ENCODE measurements at regions not wholly inside any gene's neighbourhood (a gene's known extent, or its start where the extent isn't known, plus 50 kb on each side); places are given as distances from the start of the nearest gene placed in this dataset.

DNA sequence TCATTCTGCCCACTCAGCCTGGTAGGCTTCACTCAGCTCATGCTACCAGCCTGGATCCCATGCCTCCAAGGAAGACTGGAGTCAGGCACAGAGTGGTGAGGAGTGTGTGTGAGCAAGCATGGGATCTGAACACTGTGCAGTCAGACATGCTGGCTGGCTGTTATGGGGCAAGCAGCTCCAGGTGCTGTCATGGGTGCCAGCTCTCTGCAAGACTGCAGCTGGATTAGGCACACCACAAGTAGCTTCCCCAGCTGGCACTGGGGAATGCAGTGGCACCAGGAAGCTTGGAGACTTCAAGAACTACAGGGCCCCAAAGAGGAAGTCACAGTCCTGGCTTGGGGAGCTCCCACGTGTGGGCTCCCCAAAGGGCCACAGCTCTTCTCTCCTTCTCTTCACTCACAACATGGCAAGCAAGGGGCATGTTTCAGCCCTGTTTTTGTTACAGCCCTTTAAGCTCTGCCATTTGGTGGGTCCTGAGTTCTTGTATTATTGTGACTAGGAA, 202.5 kb downstream of the VRK1 start:
- H3K36me3 Mint-ChIP-seq: no peaks in the 10 kb centered on the region
- ATAC-seq: no peak
- H3K27ac Mint-ChIP-seq: no peak overlapping the region
- peaks cover 6% of the 10 kb centered on the region for H3K9me3 Mint-ChIP-seq
- no peaks in the 10 kb centered on the region for H3K4me1 Mint-ChIP-seq
- no peak overlapping the region for H3K4me3 Mint-ChIP-seq
- no peaks in the 10 kb centered on the region for H3K27me3 Mint-ChIP-seq

DNA sequence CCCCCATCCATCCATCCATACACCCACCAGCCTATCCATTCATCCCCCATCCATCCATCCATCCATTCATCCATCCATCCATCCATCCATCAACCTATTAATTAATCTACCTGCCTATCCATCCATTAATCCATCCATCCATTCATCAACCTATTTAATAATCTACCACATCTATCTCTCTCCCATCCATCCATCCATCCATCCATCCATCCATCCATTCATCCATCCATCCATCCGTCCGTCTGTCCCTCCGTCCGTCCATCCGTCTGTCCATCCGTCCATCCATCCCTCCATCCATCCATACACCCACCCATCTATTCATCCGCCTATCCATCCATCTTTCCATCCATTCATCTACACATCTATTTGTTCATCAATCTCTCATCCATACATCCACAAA, 205.3 kb downstream of the VRK1 start:
- Mint-ChIP-seq H3K27ac (no peak overlapping the region), H3K27me3 (no peaks in the 10 kb centered on the region), H3K9me3 (peaks cover 9% of the 10 kb centered on the region), H3K4me3 (no peak overlapping the region), H3K36me3 (no peaks in the 10 kb centered on the region), H3K4me1 (no peaks in the 10 kb centered on the region)
- ATAC-seq: no peak

DNA sequence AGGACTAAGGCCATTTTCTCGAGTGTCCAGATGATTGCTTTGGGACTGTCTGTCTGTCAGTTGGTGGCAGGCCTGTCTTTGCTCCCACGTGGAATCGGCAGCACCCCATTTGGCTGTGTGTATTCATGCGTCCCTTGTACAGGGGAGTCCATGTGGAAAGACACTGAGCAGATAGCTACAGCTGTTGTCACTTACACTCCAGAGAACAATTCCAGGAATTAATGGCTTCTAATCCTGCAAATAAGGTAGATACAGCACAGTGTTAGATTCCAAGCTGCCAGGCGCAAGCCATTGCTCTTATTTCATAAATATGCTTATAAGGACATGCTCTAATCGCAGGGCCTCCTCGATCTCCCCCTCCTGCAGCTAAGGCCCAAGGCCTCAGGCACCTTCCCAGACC, 208.8 kb downstream of the VRK1 start:
- Mint-ChIP-seq H3K4me1 (no peaks in the 10 kb centered on the region), H3K27ac (no peak overlapping the region), H3K9me3 (peaks cover 9% of the 10 kb centered on the region), H3K36me3 (no peaks in the 10 kb centered on the region), H3K4me3 (no peak overlapping the region), H3K27me3 (peaks cover 13% of the 10 kb centered on the region)
- ATAC-seq: no peak

DNA sequence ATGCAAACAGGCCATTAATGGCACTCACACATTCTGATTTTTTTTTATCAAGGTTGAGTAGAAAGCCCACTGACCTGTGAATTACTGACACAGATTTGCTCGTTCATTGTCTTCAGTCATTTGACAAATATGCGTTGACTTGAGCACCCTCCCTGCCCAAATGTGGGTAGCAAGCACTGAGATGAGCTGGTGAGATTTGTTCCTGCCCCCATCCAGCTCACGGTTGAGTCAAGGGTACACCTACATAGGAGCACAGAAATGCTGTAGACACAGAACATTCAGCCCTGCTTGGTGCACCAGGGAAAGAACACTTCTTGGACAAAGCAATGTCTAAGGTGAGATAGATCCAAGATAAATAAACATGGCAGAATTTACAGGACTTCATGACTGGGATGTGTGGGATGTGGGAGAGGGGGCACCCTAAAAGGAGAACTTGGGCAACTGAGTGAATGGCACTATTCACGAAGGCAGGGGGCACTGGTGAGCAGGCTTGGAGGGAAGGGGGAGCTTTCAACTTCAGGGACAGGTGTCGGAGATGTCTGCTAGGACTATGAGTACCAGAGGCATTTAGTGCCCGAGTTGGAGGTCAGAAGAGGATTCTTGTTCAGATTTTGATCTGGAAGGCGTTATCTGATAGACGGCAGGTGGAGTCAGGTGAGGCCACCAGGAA, 213.4 kb downstream of the VRK1 start:
- ATAC-seq: no peak
- Mint-ChIP-seq H3K36me3 (no peaks in the 10 kb centered on the region), H3K27ac (no peak overlapping the region), H3K27me3 (peaks cover 14% of the 10 kb centered on the region), H3K4me3 (no peak overlapping the region), H3K4me1 (no peaks in the 10 kb centered on the region), H3K9me3 (peaks cover 3% of the 10 kb centered on the region)

DNA sequence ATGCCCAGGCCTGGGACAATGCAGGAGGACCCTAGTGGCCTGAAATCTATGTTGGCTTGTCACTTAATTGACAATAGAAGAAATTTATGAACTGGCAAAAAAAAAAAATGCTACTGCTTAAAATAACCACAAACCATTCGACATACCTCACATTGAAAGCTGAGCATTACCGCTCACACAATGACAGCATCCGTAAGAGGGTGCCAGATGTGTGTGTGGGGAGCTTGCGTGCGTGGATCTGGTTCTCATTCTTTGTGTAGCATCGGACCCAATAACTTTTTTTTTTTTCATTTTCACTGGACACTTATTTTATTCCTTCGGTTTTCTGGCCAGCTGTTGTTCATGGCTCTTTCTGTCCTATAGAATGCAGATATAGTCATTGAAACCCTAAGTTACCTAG, 216.7 kb downstream of the VRK1 start:
- Mint-ChIP-seq H3K9me3 (no peaks in the 10 kb centered on the region), H3K4me3 (no peak overlapping the region), H3K36me3 (no peaks in the 10 kb centered on the region), H3K4me1 (no peaks in the 10 kb centered on the region), H3K27me3 (peaks cover 21% of the 10 kb centered on the region), H3K27ac (no peak overlapping the region)
- no peak for ATAC-seq

DNA sequence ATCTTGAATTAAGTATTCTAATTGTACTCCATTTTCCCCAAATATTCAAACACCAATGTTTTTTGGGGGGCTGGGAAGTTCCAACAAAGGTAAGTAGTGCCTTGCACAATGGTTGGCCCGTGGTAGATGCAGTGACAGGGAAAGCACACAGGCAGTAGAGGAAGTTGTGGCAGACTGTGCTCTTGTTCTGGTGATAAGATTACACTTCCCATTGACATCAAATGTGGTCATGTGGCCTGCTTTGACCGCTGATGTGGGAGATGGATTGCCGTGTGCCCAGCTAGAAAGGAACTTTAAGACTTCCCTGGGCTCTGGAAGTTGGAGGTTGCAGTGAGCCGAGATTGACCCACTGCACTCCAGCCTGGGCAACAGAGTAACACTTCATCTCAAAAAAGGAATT, 223.8 kb downstream of the VRK1 start:
- Mint-ChIP-seq H3K4me1 (peaks cover 17% of the 10 kb centered on the region), H3K4me3 (no peak overlapping the region), H3K36me3 (no peaks in the 10 kb centered on the region), H3K9me3 (no peaks in the 10 kb centered on the region), H3K27ac (no peak overlapping the region), H3K27me3 (peaks cover 27% of the 10 kb centered on the region)
- no peak for ATAC-seq

DNA sequence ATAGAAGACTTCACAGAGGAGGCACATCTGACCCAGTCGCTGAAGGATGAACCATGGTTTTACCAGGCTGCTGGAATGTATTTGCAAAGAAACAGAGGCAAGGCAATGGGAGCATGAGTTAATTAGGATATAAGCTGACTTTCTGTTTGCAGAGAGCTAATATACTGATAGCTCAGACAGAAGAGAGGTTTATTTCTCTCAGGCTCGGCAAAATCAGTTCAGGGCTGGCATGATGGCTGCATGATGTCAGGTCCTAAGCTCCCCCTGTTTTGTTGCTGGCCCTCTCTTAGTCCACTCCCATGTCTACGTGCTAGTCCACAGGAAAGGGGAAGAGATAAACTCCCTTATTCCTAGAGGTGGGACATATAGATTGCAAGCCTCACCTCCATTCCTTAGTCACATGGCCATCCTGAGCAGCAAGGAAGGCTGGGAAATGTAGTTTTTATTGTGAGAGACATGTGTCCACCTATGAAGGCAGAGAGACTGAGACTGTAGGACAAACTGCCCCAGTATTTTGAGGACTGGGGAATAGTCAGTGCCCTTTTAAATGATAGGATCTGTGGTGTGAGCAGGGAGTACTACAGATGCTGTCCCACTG, 224.5 kb downstream of the VRK1 start:
- Mint-ChIP-seq H3K27ac (no peak overlapping the region), H3K4me3 (no peak overlapping the region), H3K27me3 (peaks cover 29% of the 10 kb centered on the region), H3K9me3 (no peaks in the 10 kb centered on the region), H3K36me3 (no peaks in the 10 kb centered on the region), H3K4me1 (peaks cover 20% of the 10 kb centered on the region)
- ATAC-seq: no peak

DNA sequence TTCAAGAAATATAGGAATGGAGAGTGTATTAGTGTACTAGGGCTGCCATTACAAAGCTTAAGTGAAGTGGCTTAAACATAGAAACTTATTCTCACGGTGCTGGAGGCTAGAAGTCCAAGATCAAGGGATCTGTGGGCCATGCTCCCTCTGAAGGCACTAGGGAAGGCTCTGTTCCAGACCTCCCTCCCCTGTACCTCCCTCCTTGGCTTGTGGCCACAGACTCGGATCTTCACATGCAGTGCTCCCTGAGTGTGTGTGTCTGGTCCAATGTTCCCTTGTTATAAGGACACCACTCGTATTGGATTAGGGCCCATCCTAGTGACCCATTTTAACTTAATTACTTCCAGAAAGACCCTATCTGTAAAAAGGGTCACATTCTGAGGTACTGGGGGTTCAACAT, 225.6 kb downstream of the VRK1 start:
- peaks cover 29% of the 10 kb centered on the region for H3K27me3 Mint-ChIP-seq
- H3K36me3 Mint-ChIP-seq: no peaks in the 10 kb centered on the region
- H3K27ac Mint-ChIP-seq: no peak overlapping the region
- H3K4me1 Mint-ChIP-seq: peaks cover 21% of the 10 kb centered on the region
- ATAC-seq: no peak
- no peak overlapping the region for H3K4me3 Mint-ChIP-seq
- no peaks in the 10 kb centered on the region for H3K9me3 Mint-ChIP-seq

DNA sequence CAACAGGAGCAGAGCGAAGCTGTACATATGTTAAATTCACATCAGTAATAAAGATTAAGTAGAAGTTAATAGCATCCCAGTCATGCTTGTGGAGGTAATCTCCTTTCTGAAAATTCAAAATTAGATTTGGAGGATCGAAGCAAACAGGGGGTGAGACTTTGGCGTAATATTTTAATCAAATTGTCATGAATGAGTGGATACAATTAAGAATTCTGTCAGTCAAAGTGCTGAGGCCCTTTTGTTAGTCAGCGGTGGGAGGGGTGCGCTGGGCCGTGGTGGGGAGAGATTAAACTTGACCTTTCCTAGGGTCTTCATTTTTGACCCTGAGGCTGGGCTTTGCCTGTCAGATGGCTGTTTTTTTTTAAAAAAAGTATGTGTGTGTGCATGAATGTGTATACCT, 226.7 kb downstream of the VRK1 start:
- Mint-ChIP-seq H3K9me3 (no peaks in the 10 kb centered on the region), H3K27me3 (peaks cover 22% of the 10 kb centered on the region), H3K4me3 (no peak overlapping the region), H3K36me3 (no peaks in the 10 kb centered on the region), H3K4me1 (peaks cover 31% of the 10 kb centered on the region), H3K27ac (no peak overlapping the region)
- ATAC-seq: no peak

DNA sequence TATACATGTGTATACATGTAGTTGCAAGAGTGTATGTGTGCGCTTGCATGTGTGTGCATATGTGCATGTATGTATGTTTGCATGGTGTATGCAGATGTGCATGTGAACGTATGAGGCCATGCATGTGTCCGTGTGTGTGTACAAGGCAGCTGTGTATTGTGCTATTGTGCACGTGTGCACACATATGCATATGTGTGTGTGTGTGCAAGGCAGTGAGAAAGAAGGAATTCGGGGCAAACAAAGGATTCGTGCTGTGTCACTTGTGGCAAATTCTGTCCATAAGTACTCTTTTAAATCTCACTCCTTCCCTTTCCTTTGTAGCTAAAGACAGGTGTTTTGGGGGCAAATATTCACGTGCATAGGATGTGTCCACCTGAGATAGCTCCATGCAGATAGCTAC, 227.1 kb downstream of the VRK1 start:
- no peak for ATAC-seq
- H3K9me3 Mint-ChIP-seq: no peaks in the 10 kb centered on the region
- H3K4me3 Mint-ChIP-seq: no peak overlapping the region
- H3K4me1 Mint-ChIP-seq: peaks cover 31% of the 10 kb centered on the region
- no peaks in the 10 kb centered on the region for H3K36me3 Mint-ChIP-seq
- H3K27me3 Mint-ChIP-seq: peaks cover 22% of the 10 kb centered on the region
- no peak overlapping the region for H3K27ac Mint-ChIP-seq

DNA sequence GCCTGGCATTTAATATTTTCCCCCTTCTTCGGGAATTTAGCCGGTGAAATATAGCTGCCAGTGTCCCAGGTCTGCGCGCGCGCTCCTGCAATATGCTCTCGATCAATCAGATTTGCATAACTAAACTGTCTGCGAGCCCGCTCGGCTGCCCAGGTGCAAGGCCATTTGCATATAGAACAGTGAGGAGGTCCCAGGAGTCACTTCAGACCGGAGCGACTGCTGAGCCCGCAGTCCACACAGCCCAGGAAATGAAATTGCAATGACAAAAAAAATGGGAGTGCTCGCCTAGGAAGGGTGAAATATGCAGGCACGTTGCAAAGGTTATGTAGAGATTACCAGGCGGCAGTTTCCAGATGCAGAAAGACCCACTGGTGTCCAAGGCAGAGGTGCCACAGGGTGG, 228.5 kb downstream of the VRK1 start:
- Mint-ChIP-seq H3K36me3 (no peaks in the 10 kb centered on the region), H3K4me3 (peak overlapping the region; percentile 19), H3K27ac (no peak overlapping the region), H3K9me3 (no peaks in the 10 kb centered on the region), H3K4me1 (peaks cover 37% of the 10 kb centered on the region), H3K27me3 (peaks cover 22% of the 10 kb centered on the region)
- ATAC-seq: peak; percentile 72

DNA sequence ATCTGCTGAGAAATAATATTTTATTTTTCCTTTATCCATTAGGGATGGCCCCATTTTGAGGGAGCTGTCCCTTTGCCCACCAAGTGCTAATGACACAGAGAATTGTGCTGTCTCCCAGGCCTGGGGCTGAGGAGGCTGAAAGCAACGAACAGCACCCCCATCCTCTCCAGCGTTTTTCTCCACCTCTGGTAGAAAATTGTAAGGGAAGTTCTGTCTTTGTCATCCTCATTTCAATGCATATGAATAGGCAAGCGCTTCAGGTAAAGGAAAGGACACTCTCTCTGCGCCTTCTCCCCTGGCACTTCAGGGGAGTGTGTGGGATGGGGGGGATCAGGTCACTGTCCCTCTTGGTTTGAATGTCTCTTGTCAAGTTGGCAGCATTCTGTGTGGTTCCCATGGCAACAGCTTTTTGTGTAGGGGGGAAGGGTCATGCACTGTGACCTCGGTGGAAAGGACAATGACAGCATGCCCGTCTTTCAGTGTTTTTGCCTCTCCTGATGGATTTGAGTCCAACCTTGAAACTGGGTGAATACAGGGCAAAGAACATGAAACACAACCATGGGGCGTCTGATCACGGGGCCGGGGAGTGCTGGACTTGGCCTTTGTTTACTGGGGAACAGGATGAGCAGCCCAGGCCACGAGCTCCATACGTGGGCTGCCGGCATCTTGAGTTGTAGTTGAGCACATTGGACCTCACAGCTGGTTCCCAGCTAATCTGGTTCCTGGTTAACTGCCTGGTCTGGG, 230.2 kb downstream of the VRK1 start:
- H3K9me3 Mint-ChIP-seq: peaks cover 7% of the 10 kb centered on the region
- H3K27ac Mint-ChIP-seq: no peak overlapping the region
- peaks cover 5% of the 10 kb centered on the region for H3K36me3 Mint-ChIP-seq
- peaks cover 34% of the 10 kb centered on the region for H3K4me1 Mint-ChIP-seq
- peaks cover 39% of the 10 kb centered on the region for H3K27me3 Mint-ChIP-seq
- no peak for ATAC-seq
- H3K4me3 Mint-ChIP-seq: no peak overlapping the region

DNA sequence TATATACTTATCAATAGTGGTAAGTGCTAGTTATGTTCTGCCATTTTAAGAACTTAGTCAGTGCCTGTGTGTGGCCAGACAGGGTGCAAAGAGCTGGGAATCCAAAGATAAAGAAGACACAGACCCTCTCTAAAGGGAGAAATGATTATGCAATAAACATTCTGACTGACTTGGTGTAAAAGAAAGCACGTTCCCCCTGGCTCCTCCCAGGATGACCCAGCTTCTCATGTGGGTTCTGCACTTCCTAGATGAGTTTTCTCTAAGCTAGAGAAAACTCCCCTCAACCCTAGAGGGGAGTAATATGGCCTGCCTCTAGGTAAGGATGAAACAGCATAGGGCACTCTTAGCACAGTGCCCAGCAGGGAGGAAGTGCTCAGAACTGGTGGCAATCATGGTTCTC, 231.2 kb downstream of the VRK1 start:
- Mint-ChIP-seq H3K9me3 (peaks cover 7% of the 10 kb centered on the region), H3K27me3 (peaks cover 45% of the 10 kb centered on the region), H3K27ac (no peak overlapping the region), H3K4me1 (peaks cover 37% of the 10 kb centered on the region), H3K4me3 (no peak overlapping the region), H3K36me3 (peaks cover 5% of the 10 kb centered on the region)
- ATAC-seq: no peak

DNA sequence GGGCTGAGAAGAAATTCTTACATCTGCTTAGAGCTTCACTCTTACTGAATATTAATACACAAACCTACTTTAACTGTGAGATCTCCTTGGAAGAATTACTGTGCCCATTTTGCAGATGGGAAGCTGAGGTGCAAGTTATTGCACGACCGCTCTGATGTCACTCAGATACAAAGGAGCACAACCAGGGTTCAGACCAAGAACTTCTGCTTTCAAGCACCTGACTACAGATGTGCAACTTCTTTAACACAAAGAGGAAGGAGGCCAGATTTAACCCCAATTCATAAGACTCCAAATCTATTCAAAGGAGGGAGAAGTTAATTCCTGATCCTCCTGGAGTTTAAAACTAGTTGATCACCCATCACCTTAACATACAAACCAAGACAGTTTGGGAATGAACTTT, 232.6 kb downstream of the VRK1 start:
- Mint-ChIP-seq H3K27me3 (peaks cover 37% of the 10 kb centered on the region), H3K4me3 (no peak overlapping the region), H3K4me1 (peaks cover 37% of the 10 kb centered on the region), H3K9me3 (peaks cover 7% of the 10 kb centered on the region), H3K27ac (no peak overlapping the region), H3K36me3 (peaks cover 5% of the 10 kb centered on the region)
- ATAC-seq: no peak

DNA sequence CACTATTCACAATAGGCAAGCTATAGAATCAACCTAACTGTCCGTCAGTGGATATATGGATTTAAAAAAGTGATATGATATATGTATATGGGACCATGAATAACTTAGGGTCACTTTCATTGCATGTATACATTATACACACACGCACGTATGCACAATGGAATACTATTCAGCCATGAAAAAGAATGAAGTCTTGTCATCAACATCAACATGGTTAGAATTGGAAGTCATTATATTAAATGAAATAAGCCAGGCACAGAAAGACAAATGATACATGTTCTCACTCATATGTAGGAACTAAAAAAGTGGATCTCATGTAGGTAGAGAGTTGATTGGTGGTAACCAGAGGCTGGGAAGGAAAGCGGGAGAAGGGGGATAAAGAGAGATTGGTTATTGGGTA, 234.3 kb downstream of the VRK1 start:
- ATAC-seq: no peak
- peaks cover 5% of the 10 kb centered on the region for H3K36me3 Mint-ChIP-seq
- peaks cover 26% of the 10 kb centered on the region for H3K4me1 Mint-ChIP-seq
- H3K27me3 Mint-ChIP-seq: peaks cover 31% of the 10 kb centered on the region
- H3K9me3 Mint-ChIP-seq: peaks cover 9% of the 10 kb centered on the region
- no peak overlapping the region for H3K27ac Mint-ChIP-seq
- no peak overlapping the region for H3K4me3 Mint-ChIP-seq

All from stimulated activated memory B cell treated with anti-CD40 and anti-IgM and Interleukin-4, amounts not matched to agents 10 μg/mL and 1 μg/mL and 100 μg/mL, for 72 hours (primary cell).